ENCODE measurements at regions not wholly inside any gene's neighbourhood (a gene's known extent, or its start where the extent isn't known, plus 50 kb on each side); places are given as distances from the start of the nearest gene placed in this dataset.

DNA sequence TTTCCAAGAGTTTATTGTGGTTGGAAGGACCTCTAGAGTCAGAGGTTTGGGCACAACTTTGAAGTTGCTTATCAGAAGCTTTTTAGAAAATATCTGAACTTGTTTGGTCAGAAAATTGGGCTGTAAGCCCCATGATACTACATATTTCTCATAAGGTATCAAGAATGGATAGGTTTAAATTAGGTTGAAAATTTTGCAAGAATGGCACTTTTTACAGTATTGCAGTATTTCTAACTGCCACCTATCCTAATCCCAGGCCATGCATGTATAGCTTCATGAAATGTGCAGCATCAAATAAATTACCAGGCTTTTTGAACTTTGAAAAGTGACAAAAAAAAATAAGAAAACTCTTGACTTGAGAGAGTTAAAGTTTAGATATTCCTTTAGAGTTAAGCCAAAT is 367.2 kb downstream of the FIGN start:
- DNase-seq (ENCODE audit: low spot score) = no peak

DNA sequence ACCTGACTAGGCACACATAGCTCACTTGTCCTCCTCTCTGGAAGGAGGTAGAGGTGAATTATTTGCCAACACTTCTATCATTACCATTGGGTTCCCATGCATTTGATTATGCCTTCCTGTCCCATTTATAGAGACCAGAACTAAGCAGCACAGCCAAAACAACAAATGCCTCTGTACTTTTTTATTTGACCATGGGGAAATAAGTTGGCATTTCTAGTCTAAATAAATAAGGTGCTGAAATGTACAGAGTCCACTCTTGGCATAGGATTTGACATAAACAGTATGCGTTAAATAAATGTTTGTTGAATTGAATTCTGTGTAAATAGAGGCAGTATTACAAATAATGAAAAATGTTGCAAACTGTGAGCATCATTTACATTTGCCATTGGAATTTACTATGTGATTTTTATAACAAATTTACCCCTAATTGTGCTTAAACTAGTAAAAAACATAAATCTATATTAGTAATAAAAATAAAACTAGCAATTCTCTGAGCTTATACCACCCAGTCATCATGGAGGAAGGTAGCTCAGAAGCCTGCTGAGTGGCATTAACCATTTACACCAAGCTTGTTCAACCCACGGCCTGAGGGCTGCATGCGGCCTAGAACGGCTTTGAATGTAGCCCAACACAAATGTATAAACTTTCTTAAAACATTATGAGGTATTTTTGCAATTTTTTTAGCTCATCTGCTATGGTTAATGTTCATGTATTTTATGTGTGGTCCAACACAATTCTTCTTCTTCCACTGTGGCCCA is 367.8 kb downstream of the FIGN start:
- DNase-seq (ENCODE audit: low spot score) = no peak

DNA sequence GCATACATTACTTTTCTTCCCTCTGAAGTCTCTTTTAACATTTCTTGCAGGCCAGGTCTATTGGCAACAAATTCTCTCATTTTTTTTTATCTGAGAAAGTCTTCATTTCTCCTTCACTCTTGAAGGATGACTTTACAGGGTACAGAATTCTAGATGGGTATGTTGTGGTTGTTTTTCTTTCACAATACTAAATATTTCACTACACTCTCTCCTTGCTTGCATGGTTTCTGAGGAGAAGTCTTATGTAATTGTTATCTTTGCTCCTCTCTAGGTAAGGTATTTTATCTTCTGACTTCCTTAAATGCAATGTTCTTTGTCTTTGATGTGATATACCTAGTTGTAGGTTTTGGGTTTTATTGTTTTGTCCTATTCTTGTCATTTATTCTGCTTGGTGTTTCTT is 371.1 kb downstream of the FIGN start:
- DNase-seq (ENCODE audit: low spot score) = no peak

DNA sequence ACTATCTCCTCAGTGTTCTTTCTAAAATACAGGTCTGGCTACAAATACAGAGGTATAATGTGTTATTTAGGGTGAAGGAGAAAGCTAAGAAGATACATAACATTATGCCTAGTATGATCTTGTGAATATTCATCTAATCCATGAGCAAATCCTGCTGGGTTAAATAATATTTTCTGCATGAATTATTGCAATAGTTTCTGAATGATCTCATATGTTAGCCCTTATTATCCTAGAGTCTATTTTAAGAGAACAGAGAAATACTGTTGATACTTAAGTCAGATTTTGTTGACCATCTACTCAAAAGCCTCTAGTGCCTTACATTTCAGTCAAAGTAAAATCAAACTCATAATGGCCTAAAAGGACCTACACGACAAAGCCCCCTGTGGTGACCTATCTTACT is 382.3 kb downstream of the FIGN start:
- no peak for DNase-seq (ENCODE audit: low spot score)

DNA sequence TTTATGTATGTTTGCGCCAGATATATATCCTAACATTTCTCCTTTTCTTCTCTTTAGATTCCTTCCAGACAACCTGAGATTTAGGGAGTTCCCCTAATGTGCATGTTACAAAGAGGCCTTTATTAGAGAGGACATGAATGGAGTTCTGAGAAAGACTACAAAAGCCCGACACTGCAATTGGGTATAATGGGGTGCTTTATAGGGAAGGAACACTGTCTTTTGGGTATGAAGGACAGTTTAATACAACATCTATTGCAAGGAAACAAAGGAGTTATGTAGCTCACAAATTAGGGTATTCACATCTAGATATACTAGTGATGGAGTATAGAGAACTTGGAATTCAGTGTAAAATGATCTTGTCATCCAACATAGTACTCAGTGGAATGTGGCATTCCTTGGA is 383.8 kb downstream of the FIGN start:
- no peak for DNase-seq (ENCODE audit: low spot score)

DNA sequence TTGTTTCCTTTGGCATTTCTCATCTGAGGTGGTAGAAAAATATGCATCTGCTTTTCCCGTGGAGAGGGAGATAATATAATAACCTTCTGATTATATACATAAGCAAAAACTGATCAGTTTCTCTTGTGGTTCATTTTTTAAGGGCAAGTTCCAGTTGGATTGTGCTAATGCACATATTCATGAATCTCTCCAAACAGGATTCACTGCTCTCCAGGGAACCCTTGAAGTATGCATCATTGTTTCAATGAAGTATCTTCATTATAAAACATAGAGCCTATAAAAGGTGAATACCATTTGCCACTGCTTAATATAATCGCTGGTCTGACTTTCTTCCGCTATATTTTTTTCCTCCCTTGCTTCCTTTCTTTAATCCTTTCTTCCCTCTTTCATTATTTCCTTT is 384.7 kb downstream of the FIGN start:
- DNase-seq (ENCODE audit: low spot score) = no peak

DNA sequence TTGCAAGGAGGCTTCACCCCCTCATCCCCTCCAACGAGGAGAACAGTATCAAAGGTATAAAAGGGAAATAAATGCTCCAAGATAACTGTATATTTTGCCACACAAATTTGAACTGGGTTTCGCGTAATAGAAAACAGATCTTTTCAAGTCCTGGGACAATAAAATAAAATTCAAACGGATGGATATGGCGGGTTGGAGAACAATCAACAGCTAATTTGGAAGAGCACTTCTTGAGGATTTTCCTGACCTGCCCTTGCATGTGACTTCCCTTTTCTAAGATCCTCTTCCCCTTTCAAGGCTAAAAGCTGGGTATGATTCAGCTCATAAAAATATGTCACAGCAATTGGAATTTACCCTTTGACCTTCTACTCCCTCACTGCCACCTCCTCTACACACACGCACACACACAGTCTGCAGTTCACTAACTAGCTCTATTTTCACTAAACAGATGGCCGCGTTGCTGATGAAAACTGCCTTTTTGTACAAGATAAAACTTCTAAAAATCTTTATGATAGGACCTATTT is 386.9 kb downstream of the FIGN start:
- DNase-seq (ENCODE audit: low spot score) = peak; percentile 94

DNA sequence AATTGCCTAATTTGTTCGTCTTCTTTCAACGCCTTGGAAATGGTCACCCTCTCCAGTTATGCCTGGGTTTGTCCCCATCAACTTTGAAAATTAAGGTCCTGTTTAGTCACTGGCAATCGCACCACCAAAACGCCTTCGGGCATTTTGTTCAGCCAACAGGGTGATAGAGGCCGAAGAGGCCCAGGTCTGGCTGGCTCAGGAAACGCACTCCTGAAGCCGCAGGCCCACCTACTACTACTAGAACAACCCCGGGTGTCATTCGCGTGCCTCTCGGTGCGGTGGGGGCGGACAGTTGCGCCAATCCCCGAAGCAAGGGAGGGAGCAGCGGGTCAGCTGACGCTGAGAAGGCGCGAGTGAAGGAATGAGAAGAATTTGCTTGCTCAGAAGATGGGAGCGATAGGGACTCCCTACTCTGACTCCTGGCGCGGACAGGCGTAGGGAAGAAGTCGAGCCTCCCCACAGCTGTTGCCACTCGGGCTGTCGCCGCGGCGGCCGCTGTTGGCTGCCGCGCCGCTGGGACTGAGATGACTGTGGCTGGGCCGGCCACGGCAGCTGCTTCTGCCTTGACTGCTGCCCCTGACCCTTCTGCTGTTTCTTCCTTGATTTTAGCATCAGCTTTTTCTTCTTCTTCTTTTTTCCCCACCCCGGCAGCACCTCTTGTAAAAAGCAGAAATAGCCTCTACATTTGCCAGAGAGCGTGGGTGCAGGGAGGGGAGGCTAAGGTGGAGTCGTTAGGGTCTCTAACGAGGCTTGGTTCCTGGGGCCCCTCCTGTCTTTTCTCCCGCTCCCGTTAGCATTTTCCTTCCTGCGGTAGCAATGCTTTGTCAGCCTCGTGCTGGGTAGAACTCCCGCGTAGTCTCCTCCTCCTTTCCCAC is 387.6 kb downstream of the FIGN start:
- peak; percentile 51 for DNase-seq (ENCODE audit: low spot score)

DNA sequence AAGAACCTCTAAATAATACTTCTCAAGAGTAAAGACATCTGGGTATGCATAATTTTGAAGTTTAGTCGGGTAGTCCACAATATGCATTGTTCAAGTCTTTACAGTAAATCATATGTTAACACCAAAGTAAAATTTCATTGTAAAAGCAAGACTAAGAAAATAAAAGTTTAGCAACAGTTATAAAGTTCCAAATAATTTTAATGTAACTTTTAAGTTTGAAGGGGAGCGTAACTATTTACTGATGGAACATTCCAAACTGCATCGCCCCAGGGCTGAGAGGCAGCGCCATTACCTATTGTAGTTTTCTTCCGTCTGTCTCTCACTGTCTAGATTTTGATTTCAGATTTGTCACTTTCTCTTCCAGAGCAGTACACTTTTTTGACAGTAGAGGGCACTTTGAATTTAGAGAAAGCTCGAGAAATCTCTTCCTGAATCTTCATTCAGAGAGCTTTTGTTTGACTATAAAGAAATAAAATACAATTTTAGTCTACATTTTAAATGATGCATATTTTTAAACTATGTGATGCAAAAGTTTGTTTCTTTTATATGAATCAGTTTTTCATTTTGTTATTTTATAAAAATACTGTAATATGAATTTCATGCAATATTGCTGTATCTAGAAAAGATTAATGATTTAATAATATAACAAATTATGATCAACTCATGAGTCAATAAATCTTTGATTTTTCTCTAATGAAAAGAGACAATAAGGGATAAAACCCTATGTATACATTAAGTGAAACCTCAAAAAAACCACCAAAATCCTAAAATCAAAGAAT is 389.8 kb downstream of the FIGN start:
- DNase-seq (ENCODE audit: low spot score) = peak; percentile 64

DNA sequence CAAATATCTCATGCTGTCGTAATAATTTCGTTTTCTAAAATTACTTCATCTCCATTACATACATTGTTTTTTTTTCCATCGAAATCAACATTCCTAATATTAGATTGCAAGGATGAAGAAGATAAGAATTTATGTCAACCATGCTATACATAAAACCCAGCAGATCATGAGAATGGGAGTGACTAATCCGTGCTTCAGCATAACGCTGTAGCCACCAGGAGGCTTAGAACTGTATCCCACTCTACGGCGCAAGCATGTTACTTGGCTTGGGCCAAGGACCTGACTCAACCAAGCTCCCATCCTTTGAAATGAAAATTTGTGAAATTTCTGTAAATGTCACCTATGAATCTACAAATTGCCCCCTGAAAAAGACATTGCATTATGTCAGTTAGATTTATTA is 392.5 kb downstream of the FIGN start:
- no peak for DNase-seq (ENCODE audit: low spot score)

DNA sequence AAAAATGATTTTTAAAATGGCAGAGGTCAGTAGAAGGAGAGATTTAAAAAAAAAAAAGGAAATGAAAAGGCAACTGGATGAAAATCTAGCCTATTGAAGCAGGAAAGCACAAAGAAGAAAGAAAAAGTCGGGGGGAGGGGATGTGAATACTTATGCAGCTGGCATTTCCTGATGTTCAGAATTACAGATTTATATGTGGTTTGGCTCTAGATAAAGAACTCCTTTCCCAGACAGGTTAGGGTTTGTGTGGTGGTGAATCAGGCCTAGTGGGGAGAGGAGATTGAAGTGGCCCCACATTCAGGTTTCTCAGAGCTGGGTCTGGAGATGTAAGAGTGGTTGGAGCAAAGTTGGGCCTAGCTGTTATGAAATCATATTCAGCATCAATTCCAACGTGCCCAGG is 394.4 kb downstream of the FIGN start:
- no peak for DNase-seq (ENCODE audit: low spot score)

DNA sequence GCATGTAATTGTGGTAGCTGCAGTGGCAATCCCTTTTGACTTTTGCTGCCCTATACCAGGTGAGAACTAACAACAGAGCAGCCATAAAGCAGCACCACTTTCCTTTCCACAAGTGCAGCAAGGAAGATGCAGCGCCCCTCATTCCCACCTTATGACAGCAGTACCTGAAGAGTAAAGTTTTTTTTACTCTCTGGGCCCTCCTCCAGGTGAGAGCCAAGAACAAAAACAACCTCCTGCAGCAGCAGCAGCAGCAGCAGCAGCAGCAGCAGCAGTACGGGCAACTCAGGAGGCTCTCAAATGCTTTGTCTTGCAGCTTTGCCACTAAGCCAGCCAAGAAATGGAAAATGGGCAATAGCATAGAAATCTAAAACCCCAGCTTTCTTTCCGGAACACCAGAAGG is 397.5 kb downstream of the FIGN start:
- no peak for DNase-seq (ENCODE audit: low spot score)

DNA sequence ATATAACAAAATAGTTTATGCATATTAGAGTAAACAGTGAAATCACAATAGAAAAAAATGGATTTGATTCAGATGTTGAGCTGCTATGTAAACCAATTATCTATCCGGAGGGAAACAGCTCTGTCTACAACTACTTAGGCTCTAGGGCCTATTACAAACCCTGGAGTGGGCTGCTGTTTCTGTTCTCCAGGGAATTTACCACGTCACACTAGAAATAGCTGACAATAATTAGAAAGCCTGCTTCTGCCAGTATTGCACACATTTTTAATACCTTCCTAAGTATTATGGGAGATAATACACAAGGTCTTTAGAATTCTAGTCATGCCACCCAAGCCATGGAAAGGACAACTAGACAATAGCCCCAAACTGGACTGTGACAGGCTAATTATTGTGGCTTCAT is 411.1 kb downstream of the FIGN start:
- DNase-seq (ENCODE audit: low spot score) = no peak

DNA sequence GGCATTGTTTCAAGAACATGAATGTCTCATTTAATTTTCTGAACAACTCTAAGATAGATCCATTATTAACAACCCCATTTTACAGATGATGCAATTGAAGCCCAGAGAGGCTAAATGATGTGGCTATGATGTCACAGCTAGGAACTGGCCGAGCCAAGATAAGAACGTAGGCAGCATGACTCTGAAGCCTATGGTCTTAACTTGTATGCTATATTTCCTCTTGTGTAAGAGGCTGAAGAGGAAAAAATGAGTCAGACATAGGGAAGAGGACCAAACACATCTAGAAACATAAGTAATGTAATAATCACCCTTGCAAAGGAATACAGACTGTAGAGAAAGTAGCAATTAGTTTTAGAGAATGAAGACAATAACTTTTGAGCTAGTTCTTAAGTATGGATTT is 416.8 kb downstream of the FIGN start:
- DNase-seq (ENCODE audit: low spot score) = no peak

DNA sequence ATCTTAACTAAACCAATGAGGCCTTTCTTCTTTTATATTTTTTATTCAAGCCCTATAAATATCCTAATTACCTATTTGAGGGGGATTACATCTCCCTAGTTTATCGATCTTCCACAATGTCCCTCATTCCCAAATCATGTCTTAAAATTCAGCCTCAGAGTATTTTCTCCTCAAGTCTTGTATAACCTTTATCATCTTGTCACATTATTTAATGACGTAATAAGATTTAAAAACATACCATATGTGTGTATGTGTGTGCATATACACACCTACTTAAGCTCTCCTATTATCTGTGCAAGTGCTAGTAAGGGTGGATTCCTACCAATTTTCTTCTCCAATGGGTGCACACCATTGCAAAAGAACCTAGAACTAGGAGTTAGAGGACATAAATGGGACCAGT is 421.1 kb downstream of the FIGN start:
- DNase-seq (ENCODE audit: low spot score) = no peak

DNA sequence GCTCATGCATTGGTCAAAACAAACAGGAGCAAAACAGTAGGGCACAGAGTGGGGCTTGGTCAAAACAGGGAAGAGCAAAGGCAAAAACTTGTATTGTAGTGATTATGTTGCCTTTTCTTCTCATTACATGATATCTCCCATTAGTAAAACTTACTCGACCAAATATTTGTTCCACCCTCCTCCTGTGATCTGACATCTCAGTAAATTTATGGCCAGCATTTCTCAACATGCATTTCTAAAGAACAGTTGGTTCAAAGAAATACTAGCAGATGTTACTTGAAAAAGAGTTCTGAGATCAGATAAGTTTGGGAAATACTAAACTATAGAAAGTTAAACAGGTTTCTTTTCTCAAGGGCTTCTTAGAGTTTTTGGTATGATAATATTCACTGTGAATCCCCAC is 423.1 kb downstream of the FIGN start:
- DNase-seq (ENCODE audit: low spot score) = no peak

DNA sequence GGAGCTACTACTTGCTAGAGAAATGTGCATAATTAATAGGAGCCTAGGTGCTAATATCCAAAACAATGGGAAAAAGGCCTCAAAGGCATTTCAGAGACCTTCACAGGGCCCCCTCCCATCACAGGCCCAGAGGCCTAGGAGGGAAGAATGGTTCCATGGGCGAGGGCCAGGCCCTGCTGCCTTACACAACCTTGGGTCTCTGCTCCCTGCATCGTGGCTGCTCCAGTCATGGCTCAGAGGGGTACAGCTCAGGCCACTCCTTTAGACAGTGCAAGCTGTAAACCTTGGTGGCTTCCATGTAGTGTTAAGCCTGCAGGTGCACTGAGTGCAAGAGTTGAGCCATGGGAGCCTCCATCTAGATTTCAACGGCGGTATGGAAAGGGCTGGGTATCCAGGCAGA is 429.2 kb downstream of the FIGN start:
- DNase-seq (ENCODE audit: low spot score) = no peak

DNA sequence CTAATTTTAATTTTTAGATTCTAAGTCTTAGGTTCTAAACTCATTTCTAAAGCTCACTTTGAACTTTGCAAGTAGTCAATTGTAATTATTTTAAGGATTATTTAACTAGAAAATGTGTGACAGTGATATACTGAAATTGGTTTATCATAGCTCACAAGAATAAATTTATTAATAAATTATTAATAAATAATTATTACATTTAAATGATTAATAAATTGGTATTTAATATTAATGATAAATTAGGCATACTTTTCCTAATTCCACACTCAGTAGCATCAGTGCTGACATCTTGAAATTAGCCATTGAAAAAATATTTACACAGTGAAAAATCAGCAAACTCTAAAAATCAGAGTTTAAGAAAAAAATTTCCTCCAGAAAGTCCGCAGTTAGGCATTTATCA is 433.7 kb downstream of the FIGN start:
- DNase-seq (ENCODE audit: low spot score) = no peak

DNA sequence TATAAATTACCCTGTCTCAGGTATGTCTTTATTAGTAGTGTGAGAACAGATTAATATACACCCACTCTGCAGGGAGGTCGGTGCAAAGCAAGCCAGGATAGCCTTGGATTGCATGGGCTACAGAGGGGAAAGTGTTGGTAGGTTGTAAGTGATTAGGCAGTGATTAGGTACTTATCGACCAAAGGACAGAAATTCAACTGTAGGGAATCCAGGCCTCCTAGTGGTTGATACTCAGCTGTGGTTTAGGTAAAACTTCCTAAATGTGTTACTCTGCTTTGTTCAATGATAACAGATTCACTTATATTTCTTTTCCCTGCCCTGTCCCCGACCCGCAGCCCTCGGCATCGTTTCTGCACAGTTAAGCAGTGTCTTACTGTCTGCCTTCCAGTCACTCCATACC is 444.0 kb downstream of the FIGN start:
- DNase-seq (ENCODE audit: low spot score) = no peak

DNA sequence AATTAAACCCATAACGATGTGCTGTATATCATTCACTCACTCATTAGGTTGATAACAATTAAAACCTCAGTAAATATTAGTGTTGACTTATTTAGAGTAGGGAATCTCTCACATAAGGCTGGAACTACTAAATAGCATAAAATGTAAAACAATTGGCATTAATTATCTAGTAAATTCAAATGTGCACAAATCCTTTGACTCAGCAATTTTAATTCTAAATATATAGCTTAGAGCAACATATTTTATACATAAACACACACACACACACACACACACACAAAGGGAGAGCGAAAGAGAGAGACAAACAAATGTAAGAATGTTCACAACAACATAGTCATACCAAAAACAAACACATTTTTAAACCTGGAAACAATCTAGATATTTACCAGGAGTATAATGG is 443.1 kb upstream of the KCNH7 start:
- DNase-seq (ENCODE audit: low spot score) = no peak

DNA sequence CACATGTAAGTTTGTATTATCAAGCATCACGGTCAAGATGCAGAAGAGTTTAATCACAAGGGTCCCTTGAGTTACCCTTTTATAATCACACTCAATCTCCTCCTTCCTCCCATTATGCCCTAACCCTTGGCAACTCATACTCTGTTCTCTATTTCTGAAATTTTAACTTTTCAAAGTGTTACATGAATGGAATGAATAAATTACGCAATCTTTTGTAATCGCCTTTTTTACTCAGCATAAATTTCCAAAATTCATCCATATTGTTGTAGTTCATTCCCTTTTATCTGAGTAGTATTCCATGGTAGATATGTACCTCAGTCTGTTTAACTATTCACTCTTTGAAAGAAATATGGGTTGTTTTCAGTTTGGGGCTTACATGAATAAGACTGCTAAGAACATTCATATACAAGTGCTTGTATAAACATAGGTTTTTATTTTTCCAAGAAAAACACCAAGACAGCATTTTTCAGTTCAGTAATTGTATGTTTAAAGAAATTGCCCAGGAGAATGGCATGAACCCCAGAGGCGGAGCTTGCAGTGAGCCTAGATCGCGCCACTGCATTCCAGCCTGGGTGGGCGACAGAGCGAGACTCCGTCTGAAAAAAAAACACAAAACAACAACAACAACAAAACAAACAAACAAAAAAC is 430.9 kb upstream of the KCNH7 start:
- no peak for DNase-seq (ENCODE audit: low spot score)

DNA sequence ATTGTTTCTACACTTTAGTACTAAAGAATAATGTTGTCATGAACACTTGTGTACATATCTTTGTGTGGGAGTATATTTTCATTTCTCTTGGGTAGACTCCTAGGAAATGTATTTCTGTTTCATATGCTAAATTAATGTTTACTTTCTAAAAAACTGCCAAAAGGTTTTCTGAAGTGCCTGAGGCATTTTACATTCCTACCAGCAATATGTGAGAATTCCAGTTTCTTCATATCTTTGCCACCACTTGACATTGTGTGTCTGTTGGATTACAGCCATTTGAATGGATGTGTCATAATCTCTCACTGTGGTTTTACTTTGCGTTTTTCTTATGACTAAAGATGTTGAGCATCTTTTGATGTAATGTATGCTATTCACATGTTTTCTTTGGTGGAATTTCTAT is 428.2 kb upstream of the KCNH7 start:
- no peak for DNase-seq (ENCODE audit: low spot score)
